Activated naive CD4-positive, alpha-beta T cell treated with anti-CD3 and anti-CD28 coated beads, Interleukin-2, amount 10 ng/mL, durations not matched to agents 7 days and 5 days (primary cell): ENCODE measurements at regions not wholly inside any gene's neighbourhood (a gene's known extent, or its start where the extent isn't known, plus 50 kb on each side); places are given as distances from the start of the nearest gene placed in this dataset.

Experiments used
- CTCF ChIA-PET: fragments of 350-600 bp; sonication (Branson Sonifier 250); formaldehyde crosslinking; loops from one replicate; lab custom pipeline; 2021; ENCODE audit warnings: antibody characterized with exemption; lab: Charles Lee
- DNase-seq: peaks from one replicate; pipeline ENCODE4 v3.0.0-alpha.2; 2020
- H3K27ac Mint-ChIP-seq: one replicate; pipeline ENCODE4 v1.8.0; 2021; ENCODE audit warnings: mild to moderate bottlenecking, moderate library complexity, mixed read lengths
- H3K27me3 Mint-ChIP-seq: one replicate; pipeline ENCODE4 v1.8.0; 2021; ENCODE audit warnings: mild to moderate bottlenecking, mixed read lengths
- H3K36me3 Mint-ChIP-seq: one replicate; pipeline ENCODE4 v1.8.0; 2021; ENCODE audit warnings: mixed read lengths
- H3K4me1 Mint-ChIP-seq: one replicate; pipeline ENCODE4 v1.8.0; 2021; ENCODE audit warnings: mixed read lengths
- H3K4me3 Mint-ChIP-seq: one replicate; pipeline ENCODE4 v1.8.0; 2021; ENCODE audit warnings: mild to moderate bottlenecking, moderate library complexity, mixed read lengths
- H3K9me3 Mint-ChIP-seq: one replicate; pipeline ENCODE4 v1.8.0; 2021; ENCODE audit warnings: mixed read lengths

- Mint-ChIP-seq H3K27me3 (peaks cover 10% of the 10 kb centered on the region), H3K4me3 (no peak overlapping the region), H3K36me3 (no peaks in the 10 kb centered on the region), H3K4me1 (peaks cover 2% of the 10 kb centered on the region), H3K9me3 (no peaks in the 10 kb centered on the region), H3K27ac (no peak overlapping the region)
- CTCF ChIA-PET: no interaction called here
- DNase-seq: no peak
These were observed 102.1 kb downstream of the DYRK2 start for GRCh38 chr12:67750513-67751183.

GRCh38 chr12:67751381-67751928 is 102.9 kb downstream of the DYRK2 start:
- peaks cover 2% of the 10 kb centered on the region for H3K4me1 Mint-ChIP-seq
- H3K27ac Mint-ChIP-seq: no peak overlapping the region
- no peak overlapping the region for H3K4me3 Mint-ChIP-seq
- CTCF ChIA-PET: interaction anchor here (1.4 kb wide), 1 partner anchor 192 kb away, joined by 3 read pairs; no protein-coding TSS in a partner anchor
- no peak for DNase-seq
- H3K36me3 Mint-ChIP-seq: no peaks in the 10 kb centered on the region
- H3K9me3 Mint-ChIP-seq: no peaks in the 10 kb centered on the region
- peaks cover 10% of the 10 kb centered on the region for H3K27me3 Mint-ChIP-seq

DNA sequence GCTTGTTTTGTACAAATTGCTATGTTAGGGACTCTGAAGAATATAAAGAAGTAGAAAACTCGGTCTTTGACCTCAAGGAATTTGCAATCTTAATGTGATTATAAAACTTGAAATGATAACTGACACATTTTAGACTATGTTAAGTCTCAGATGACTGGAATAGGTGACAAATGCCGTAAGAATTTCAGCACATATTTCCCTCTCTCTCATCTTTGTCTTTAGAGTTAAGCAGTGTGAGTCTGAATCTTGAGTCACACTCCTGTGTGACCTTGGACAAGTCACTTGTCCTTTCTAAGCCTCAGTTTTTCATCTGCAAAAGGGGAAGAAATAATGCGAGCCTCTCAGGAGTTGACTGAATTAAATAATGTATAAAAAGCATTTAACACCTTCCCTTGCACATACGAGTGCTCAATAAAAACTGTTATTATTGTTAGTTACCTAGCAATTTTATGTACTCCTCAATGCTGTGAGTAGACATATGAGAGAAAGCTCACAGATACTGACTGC is 103.7 kb downstream of the DYRK2 start:
- CTCF ChIA-PET: interaction anchor here (0.7 to 1.4 kb wide), 2 partner anchors 9 to 191 kb away, joined by 3 read pairs; no protein-coding TSS in a partner anchor
- Mint-ChIP-seq H3K36me3 (no peaks in the 10 kb centered on the region), H3K27ac (no peak overlapping the region), H3K4me1 (peaks cover 2% of the 10 kb centered on the region), H3K4me3 (no peak overlapping the region), H3K27me3 (peaks cover 10% of the 10 kb centered on the region), H3K9me3 (no peaks in the 10 kb centered on the region)
- no peak for DNase-seq

DNA sequence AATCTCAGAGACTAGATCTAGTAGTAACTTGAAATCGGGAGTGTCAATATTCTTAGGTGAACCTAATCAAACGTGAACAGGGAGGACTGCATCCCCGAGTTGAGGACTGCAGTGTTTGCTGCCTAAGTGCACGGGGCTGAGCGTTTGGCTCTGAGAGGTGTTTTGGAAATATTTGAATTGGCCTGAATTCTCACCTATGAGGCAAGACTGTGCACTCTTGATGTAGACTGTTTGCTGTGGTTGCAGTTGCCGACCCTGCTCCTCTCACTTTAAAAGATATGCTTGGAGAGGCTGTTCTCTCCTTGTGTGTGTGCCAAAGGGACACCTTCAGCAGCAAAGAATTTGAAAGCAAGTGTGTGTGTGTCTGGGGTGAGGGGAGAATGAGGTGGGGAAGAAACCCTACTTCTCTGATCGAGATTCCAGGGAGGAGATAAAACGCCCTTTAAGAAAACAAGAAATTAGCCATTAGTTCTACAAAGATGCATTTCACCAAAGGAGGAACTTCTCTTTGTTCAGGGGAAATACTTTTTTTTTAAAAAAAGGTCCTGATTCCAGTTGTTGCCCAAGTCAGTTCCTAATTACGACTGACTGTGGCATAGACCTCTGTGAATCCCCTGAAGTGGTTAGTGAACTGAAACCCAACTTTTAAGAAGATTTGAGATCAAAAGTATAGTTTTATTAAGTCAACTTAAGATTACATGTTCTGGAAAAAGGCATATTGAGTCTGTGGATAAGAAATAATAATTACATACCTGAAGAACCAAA is 106.6 kb downstream of the DYRK2 start:
- CTCF ChIA-PET: no interaction called here
- H3K27ac Mint-ChIP-seq: no peak overlapping the region
- H3K4me3 Mint-ChIP-seq: no peak overlapping the region
- no peaks in the 10 kb centered on the region for H3K9me3 Mint-ChIP-seq
- peaks cover 4% of the 10 kb centered on the region for H3K27me3 Mint-ChIP-seq
- no peaks in the 10 kb centered on the region for H3K36me3 Mint-ChIP-seq
- DNase-seq: no peak
- H3K4me1 Mint-ChIP-seq: peaks cover 2% of the 10 kb centered on the region

DNA sequence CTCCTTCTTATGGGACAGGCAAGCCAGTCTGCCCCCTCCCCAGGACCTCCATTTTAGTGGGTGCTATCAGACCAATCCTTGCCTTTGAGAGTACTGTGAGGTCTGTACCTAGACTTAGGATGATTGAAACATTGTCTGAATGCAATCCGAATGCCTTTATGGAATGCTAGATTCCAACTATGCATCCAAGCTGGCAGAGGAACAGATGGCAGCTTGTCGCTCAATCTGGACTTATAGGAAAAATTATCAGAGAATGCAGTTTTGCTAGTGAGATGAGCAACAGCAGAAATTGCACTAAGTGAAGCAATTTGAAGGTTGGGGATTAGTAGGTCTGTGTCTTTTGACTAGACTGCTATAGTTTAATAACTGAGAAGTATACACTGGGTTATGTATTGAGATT is 109.1 kb downstream of the DYRK2 start:
- no peaks in the 10 kb centered on the region for H3K36me3 Mint-ChIP-seq
- no peaks in the 10 kb centered on the region for H3K9me3 Mint-ChIP-seq
- no peak for DNase-seq
- peaks cover 4% of the 10 kb centered on the region for H3K27me3 Mint-ChIP-seq
- no peak overlapping the region for H3K4me3 Mint-ChIP-seq
- peaks cover 2% of the 10 kb centered on the region for H3K4me1 Mint-ChIP-seq
- CTCF ChIA-PET: no interaction called here
- H3K27ac Mint-ChIP-seq: no peak overlapping the region

GRCh38 chr12:67758119-67758518 is 109.6 kb downstream of the DYRK2 start:
- CTCF ChIA-PET: no interaction called here

DNA sequence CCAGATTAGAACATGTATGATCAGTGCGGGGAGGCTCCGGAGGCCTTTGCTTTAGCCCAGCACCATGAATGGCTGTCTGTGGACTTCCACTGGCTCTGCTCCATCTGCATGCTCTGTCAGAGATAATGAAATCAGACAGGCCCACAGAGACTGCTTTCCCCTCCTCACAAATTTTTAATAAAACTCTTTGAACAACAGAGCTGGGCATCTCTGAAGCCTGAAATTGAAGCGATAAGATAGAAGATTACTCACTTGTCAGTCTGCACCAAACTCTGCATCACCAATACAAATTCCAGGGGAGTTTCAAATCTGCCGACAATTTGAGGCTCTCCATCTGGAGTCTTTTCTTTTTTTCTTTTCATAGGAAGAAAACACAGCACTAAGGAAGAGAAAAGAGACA is 110.0 kb downstream of the DYRK2 start:
- H3K4me3 Mint-ChIP-seq: no peak overlapping the region
- CTCF ChIA-PET: no interaction called here
- peaks cover 2% of the 10 kb centered on the region for H3K4me1 Mint-ChIP-seq
- peaks cover 4% of the 10 kb centered on the region for H3K27me3 Mint-ChIP-seq
- H3K9me3 Mint-ChIP-seq: no peaks in the 10 kb centered on the region
- H3K27ac Mint-ChIP-seq: no peak overlapping the region
- DNase-seq: no peak
- no peaks in the 10 kb centered on the region for H3K36me3 Mint-ChIP-seq

More at GRCh38 chr12:67758119-67758518, 109.6 kb downstream of the DYRK2 start:
- Mint-ChIP-seq H3K4me3 (no peak overlapping the region), H3K27ac (no peak overlapping the region), H3K4me1 (peaks cover 2% of the 10 kb centered on the region), H3K36me3 (no peaks in the 10 kb centered on the region), H3K27me3 (peaks cover 4% of the 10 kb centered on the region), H3K9me3 (no peaks in the 10 kb centered on the region)
- DNase-seq: no peak

DNA sequence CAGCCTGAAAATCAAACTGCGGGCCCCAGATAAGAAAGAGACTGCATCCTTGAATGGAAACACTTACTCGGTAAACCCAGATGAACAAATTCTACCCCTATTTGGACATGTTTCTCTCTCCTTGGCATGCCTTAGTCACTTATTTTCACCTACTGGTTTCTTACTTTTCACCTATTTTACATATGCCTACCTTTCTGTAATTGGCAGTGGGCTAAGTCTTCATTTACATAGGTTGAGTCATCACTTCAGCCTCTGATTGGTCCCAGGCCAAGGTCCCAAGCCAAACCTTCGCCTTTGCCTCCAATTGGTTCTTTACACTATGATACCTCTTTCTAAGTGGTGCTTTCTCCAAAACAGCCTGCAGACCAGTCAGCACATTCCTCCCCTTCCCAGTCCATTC is 111.3 kb downstream of the DYRK2 start:
- Mint-ChIP-seq H3K9me3 (no peaks in the 10 kb centered on the region), H3K27me3 (peaks cover 4% of the 10 kb centered on the region), H3K36me3 (no peaks in the 10 kb centered on the region), H3K27ac (no peak overlapping the region), H3K4me3 (no peak overlapping the region), H3K4me1 (peaks cover 2% of the 10 kb centered on the region)
- CTCF ChIA-PET: no interaction called here
- no peak for DNase-seq

- H3K4me3 Mint-ChIP-seq: no peak overlapping the region
These were observed 112.2 kb downstream of the DYRK2 start for GRCh38 chr12:67760586-67761275.

DNA sequence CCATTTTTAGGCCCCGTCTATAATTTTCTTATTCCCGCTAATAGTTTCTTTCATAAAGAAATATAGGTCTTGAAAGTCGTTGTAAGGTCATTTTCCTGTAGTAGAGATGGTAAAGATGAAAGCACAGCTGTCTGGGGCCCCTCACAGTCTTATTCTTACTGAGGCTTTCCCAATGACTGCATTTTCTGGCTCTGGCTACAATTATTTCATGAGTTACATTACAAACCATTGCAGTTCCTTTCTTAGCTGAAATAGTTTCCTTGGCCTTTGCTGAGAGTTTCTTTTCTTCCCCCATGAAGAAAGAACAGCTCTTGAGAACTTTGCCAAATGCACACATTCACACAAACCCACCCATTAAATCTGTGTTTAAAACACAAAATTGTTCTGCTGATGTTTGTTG is 113.0 kb downstream of the DYRK2 start:
- Mint-ChIP-seq H3K9me3 (no peaks in the 10 kb centered on the region), H3K4me3 (no peak overlapping the region), H3K27ac (no peak overlapping the region), H3K36me3 (no peaks in the 10 kb centered on the region), H3K27me3 (no peaks in the 10 kb centered on the region), H3K4me1 (no peaks in the 10 kb centered on the region)
- no peak for DNase-seq
- CTCF ChIA-PET: no interaction called here

More at GRCh38 chr12:67760586-67761275, 112.2 kb downstream of the DYRK2 start:
- no peak overlapping the region for H3K27ac Mint-ChIP-seq
- no peaks in the 10 kb centered on the region for H3K4me1 Mint-ChIP-seq
- no peak for DNase-seq
- no peaks in the 10 kb centered on the region for H3K9me3 Mint-ChIP-seq
- CTCF ChIA-PET: no interaction called here
- H3K36me3 Mint-ChIP-seq: no peaks in the 10 kb centered on the region
- H3K27me3 Mint-ChIP-seq: no peaks in the 10 kb centered on the region

GRCh38 chr12:67764055-67764454 is 115.5 kb downstream of the DYRK2 start:
- H3K4me3 Mint-ChIP-seq: no peak overlapping the region
- no peak overlapping the region for H3K27ac Mint-ChIP-seq
- no peak for DNase-seq
- H3K27me3 Mint-ChIP-seq: no peaks in the 10 kb centered on the region
- CTCF ChIA-PET: no interaction called here
- H3K9me3 Mint-ChIP-seq: no peaks in the 10 kb centered on the region
- H3K4me1 Mint-ChIP-seq: no peaks in the 10 kb centered on the region
- H3K36me3 Mint-ChIP-seq: no peaks in the 10 kb centered on the region

- Mint-ChIP-seq H3K9me3 (no peaks in the 10 kb centered on the region), H3K27me3 (no peaks in the 10 kb centered on the region), H3K27ac (no peak overlapping the region), H3K4me3 (no peak overlapping the region), H3K4me1 (no peaks in the 10 kb centered on the region), H3K36me3 (no peaks in the 10 kb centered on the region)
- CTCF ChIA-PET: no interaction called here
- DNase-seq: no peak
These were observed 116.5 kb downstream of the DYRK2 start for GRCh38 chr12:67764946-67765619.

DNA sequence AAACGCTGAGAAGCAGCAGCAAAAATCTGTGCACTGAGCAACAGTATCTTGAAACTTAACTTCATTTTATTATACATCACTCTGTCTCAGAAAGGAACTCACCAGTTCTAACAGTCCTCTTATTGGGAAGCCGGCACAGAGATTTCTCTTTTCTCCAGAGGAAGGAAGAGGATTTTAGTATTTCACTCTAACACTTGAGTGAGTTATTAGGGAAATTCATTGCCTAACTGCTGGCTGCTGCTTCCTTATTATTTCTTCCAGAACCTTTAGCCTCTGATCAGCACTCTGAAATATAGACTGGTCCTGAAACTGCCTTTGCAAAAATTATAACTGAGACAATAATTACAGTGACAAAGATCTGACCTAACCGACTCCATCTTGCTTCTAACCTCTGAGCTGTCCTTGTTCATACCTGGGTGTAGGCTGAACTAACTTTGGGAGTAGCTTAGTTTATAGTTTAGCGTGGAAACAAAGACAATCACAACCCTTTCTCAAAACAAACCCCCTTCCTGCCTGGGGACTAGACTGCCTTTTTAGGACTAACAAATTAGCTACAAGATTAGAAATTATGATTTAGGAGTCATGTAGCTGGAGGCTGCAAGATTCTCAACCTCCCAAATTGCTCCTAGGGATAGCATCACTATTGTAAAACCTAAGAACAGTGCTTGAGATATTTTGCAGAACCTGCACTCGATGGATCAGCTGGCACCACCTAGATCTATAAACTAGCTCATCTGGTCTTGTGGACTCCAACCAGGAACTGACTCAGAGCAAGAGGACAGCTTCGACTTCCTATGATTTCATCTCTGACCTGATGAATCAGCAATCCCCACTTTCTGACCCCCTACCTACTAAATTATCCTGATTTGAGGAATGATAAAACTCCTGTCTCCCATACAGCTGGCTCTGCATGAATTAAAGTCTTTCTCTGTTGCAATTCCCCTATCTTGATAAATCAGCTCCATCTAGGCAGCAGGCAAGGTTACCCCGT is 117.5 kb downstream of the DYRK2 start:
- no peak overlapping the region for H3K27ac Mint-ChIP-seq
- no peak for DNase-seq
- CTCF ChIA-PET: no interaction called here
- H3K4me3 Mint-ChIP-seq: no peak overlapping the region
- H3K36me3 Mint-ChIP-seq: no peaks in the 10 kb centered on the region
- no peaks in the 10 kb centered on the region for H3K27me3 Mint-ChIP-seq
- no peaks in the 10 kb centered on the region for H3K9me3 Mint-ChIP-seq
- no peaks in the 10 kb centered on the region for H3K4me1 Mint-ChIP-seq
